Activated CD8-positive, alpha-beta T cell treated with anti-CD3 and anti-CD28 coated beads for 36 hours (primary cell): ENCODE measurements at regions not wholly inside any gene's neighbourhood (a gene's known extent, or its start where the extent isn't known, plus 50 kb on each side); places are given as distances from the start of the nearest gene placed in this dataset.

ENCODE experiments used
- ATAC-seq: fragments of 200-7000 bp; cut with Tn5 transposase; one replicate; pipeline ENCODE4 v1.10.0; 2021; ENCODE audit warnings: mild to moderate bottlenecking, moderate library complexity
- CTCF ChIA-PET: fragments of 350-600 bp; sonication (Branson Sonifier 250); formaldehyde crosslinking; loops from one replicate; lab custom pipeline; 2021; ENCODE audit warnings: antibody characterized with exemption; lab: Charles Lee
- POLR2A ChIA-PET: fragments of 350-600 bp; sonication (Branson Sonifier 250); formaldehyde crosslinking; loops from one replicate; lab custom pipeline; 2021; ENCODE audit warnings: antibody characterized with exemption; lab: Charles Lee
- DNase-seq: peaks from one replicate; pipeline ENCODE4 v3.0.0-alpha.2; 2020
- H3K27ac Mint-ChIP-seq: one replicate; pipeline ENCODE4 v1.8.0; 2021; ENCODE audit warnings: mild to moderate bottlenecking, mixed read lengths
- H3K27me3 Mint-ChIP-seq: one replicate; pipeline ENCODE4 v1.8.0; 2021; ENCODE audit warnings: mixed read lengths
- H3K36me3 Mint-ChIP-seq: one replicate; pipeline ENCODE4 v1.8.0; 2021; ENCODE audit warnings: low read depth, mixed read lengths
- H3K4me1 Mint-ChIP-seq: one replicate; pipeline ENCODE4 v1.8.0; 2021; ENCODE audit warnings: low read depth, mixed read lengths
- H3K4me3 Mint-ChIP-seq: one replicate; pipeline ENCODE4 v1.8.0; 2021; ENCODE audit warnings: mild to moderate bottlenecking, moderate library complexity, mixed read lengths
- H3K9me3 Mint-ChIP-seq: one replicate; pipeline ENCODE4 v1.8.0; 2021; ENCODE audit warnings: mixed read lengths
- CTCF ChIP-seq: fragments of 200-600 bp; IDR thresholded peaks from one replicate; pipeline ENCODE4 v1.8.0; 2022; ENCODE audit warnings: antibody characterized with exemption, mild to moderate bottlenecking
- intact Hi-C: fragments of 100-400 bp; cut with micrococcal nuclease; formaldehyde crosslinking; loops from one replicate; pipeline ENCODE4 v1.10.0; 2022

DNA sequence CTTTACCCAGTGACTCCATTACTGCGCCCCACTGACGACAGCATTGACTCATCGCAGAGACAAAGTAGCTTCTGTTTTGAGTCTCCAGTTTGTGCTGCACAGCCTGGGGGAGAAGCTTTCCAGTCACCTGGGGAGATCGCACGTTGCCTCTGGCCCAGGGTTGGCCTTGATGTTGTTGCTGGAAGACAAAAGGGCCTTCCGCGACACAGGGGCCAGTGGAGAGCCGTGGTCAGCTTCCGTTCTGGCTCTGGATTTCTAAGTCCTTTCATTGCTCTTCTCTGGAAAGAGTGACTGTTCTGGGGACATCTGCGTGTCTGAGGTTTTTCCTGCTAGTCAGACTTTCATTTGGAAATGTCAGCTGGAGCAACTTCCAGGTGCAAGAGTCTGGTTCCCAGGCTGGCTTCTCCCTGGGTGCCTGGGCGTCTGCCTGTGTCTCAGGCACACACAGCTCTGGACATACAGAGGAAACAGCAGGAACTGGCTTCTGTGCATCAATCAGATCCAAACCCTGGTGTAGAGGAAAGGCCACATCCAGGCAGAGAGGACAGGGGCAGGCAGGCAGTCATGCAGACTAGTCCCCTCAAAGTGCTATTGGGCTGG, 257.0 kb downstream of the SIPA1L2 start:
- ChIA-PET POLR2A (no interaction called here), CTCF (interaction anchor here (0.9 kb wide), 1 partner anchor 46 kb away, joined by 3 read pairs; no protein-coding TSS in a partner anchor)
- ATAC-seq (no peak), DNase-seq (no peak)
- intact Hi-C loops, result no loop called here
- TF ChIP-seq CTCF, result no peak
- no peaks in the 10 kb centered on the region for H3K27me3 Mint-ChIP-seq
- no peak overlapping the region for H3K27ac Mint-ChIP-seq
- H3K4me1 Mint-ChIP-seq, result peaks cover 8% of the 10 kb centered on the region
- H3K36me3 Mint-ChIP-seq, result no peaks in the 10 kb centered on the region
- H3K4me3 Mint-ChIP-seq, result no peak overlapping the region
- H3K9me3 Mint-ChIP-seq, result no peaks in the 10 kb centered on the region

- no peak for TF ChIP-seq CTCF
- H3K4me3 Mint-ChIP-seq, result no peak overlapping the region
- intact Hi-C loops, result no loop called here
- H3K27ac Mint-ChIP-seq, result no peak overlapping the region
- ChIA-PET POLR2A (no interaction called here), CTCF (no interaction called here)
- peaks cover 7% of the 10 kb centered on the region for H3K4me1 Mint-ChIP-seq
- no peak for ATAC-seq
- H3K36me3 Mint-ChIP-seq, result no peaks in the 10 kb centered on the region
- no peaks in the 10 kb centered on the region for H3K27me3 Mint-ChIP-seq
- H3K9me3 Mint-ChIP-seq, result no peaks in the 10 kb centered on the region
- DNase-seq, result no peak
These were observed 257.5 kb downstream of the SIPA1L2 start for GRCh38 chr1:232372431-232372830.

GRCh38 chr1:232369451-232370296, 260.3 kb downstream of the SIPA1L2 start:
- no peaks in the 10 kb centered on the region for H3K4me1 Mint-ChIP-seq

DNA sequence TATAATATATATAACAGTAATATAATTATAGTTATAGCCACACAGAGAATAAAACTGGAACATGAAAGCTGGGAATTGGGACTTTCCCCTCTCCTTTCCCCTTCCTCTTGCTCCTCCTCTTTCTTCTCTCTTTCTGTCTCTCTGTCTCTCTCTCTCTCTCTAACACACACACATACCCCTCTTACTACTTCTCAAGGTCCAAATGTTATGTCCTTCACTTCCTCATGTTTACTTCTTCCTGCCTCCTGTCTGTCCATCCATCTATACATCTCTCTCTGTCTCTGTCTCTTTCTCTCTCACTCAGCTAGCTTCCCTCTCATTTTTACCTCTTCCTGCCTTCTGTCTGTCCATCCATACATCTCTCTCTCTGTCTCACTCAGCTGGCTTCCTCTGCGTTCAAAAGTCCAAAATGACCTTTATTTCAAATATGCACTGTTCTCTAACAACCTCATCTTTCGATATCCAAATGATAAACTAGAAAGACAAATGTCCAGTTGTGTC, 261.1 kb downstream of the SIPA1L2 start:
- TF ChIP-seq CTCF, result no peak
- H3K4me1 Mint-ChIP-seq, result no peaks in the 10 kb centered on the region
- ChIA-PET POLR2A (no interaction called here), CTCF (no interaction called here)
- no peak overlapping the region for H3K27ac Mint-ChIP-seq
- intact Hi-C loops, result no loop called here
- no peak overlapping the region for H3K4me3 Mint-ChIP-seq
- no peaks in the 10 kb centered on the region for H3K36me3 Mint-ChIP-seq
- DNase-seq (no peak), ATAC-seq (no peak)
- H3K27me3 Mint-ChIP-seq, result no peaks in the 10 kb centered on the region
- H3K9me3 Mint-ChIP-seq, result no peaks in the 10 kb centered on the region

More at GRCh38 chr1:232369451-232370296, 260.3 kb downstream of the SIPA1L2 start:
- H3K9me3 Mint-ChIP-seq, result no peaks in the 10 kb centered on the region
- ATAC-seq (no peak), DNase-seq (no peak)
- ChIA-PET POLR2A (no interaction called here), CTCF (no interaction called here)
- no peak for TF ChIP-seq CTCF
- H3K27ac Mint-ChIP-seq, result no peak overlapping the region
- no peaks in the 10 kb centered on the region for H3K36me3 Mint-ChIP-seq
- intact Hi-C loops, result no loop called here
- H3K27me3 Mint-ChIP-seq, result no peaks in the 10 kb centered on the region
- no peak overlapping the region for H3K4me3 Mint-ChIP-seq

GRCh38 chr1:232367293-232367692, 262.6 kb downstream of the SIPA1L2 start:
- no peaks in the 10 kb centered on the region for H3K4me1 Mint-ChIP-seq
- no peaks in the 10 kb centered on the region for H3K9me3 Mint-ChIP-seq
- ChIA-PET POLR2A (no interaction called here), CTCF (no interaction called here)
- H3K4me3 Mint-ChIP-seq, result no peak overlapping the region
- DNase-seq (no peak), ATAC-seq (no peak)
- intact Hi-C loops, result no loop called here
- H3K27ac Mint-ChIP-seq, result no peak overlapping the region
- TF ChIP-seq CTCF, result no peak
- no peaks in the 10 kb centered on the region for H3K36me3 Mint-ChIP-seq
- peaks cover 2% of the 10 kb centered on the region for H3K27me3 Mint-ChIP-seq
